ENCODE measurements at regions not wholly inside any gene's neighbourhood (a gene's known extent, or its start where the extent isn't known, plus 50 kb on each side); places are given as distances from the start of the nearest gene placed in this dataset.

GRCh38 chr2:191626497-191627151 is 51.3 kb upstream of the NABP1 start:
- DNase-seq (ENCODE audit: low read depth): no peak
- H3K4me3 ChIP-seq (ENCODE audit: low read depth, low read length): no peak overlapping the region
- no peak for TF ChIP-seq POLR2A (IDR thresholded peaks at IDR 0.05; ENCODE audit: extremely low read depth, insufficient read length)
- TF ChIP-seq, protein P1, sequence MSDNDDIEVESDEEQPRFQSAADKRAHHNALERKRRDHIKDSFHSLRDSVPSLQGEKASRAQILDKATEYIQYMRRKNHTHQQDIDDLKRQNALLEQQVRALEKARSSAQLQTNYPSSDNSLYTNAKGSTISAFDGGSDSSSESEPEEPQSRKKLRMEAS (IDR thresholded peaks at IDR 0.05; ENCODE audit: low read depth, low read length): no peak
- TF ChIP-seq, protein P2, sequence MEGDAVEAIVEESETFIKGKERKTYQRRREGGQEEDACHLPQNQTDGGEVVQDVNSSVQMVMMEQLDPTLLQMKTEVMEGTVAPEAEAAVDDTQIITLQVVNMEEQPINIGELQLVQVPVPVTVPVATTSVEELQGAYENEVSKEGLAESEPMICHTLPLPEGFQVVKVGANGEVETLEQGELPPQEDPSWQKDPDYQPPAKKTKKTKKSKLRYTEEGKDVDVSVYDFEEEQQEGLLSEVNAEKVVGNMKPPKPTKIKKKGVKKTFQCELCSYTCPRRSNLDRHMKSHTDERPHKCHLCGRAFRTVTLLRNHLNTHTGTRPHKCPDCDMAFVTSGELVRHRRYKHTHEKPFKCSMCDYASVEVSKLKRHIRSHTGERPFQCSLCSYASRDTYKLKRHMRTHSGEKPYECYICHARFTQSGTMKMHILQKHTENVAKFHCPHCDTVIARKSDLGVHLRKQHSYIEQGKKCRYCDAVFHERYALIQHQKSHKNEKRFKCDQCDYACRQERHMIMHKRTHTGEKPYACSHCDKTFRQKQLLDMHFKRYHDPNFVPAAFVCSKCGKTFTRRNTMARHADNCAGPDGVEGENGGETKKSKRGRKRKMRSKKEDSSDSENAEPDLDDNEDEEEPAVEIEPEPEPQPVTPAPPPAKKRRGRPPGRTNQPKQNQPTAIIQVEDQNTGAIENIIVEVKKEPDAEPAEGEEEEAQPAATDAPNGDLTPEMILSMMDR (IDR thresholded peaks at IDR 0.05; ENCODE audit: low read depth, low read length): no peak
- no peak for TF ChIP-seq MYC (IDR thresholded peaks at IDR 0.05; ENCODE audit: low read depth, low read length)

- TF ChIP-seq, protein P2 (IDR thresholded peaks at IDR 0.05; ENCODE audit: low read depth, low read length): no peak
- TF ChIP-seq MYC (IDR thresholded peaks at IDR 0.05; ENCODE audit: low read depth, low read length): no peak
- TF ChIP-seq, protein P1 (IDR thresholded peaks at IDR 0.05; ENCODE audit: low read depth, low read length): no peak
- no peak for TF ChIP-seq POLR2A (IDR thresholded peaks at IDR 0.05; ENCODE audit: extremely low read depth, insufficient read length)
- no peak for DNase-seq (ENCODE audit: low read depth)
- no peak overlapping the region for H3K4me3 ChIP-seq (ENCODE audit: low read depth, low read length)
Measured at GRCh38 chr2:191627518-191627917, 50.4 kb upstream of the NABP1 start.

Data from NB4 (cell line).